Mesenchymal stem cell (in vitro differentiated cells and primary cell): ENCODE measurements at regions not wholly inside any gene's neighbourhood (a gene's known extent, or its start where the extent isn't known, plus 50 kb on each side); places are given as distances from the start of the nearest gene placed in this dataset.

Experiments used
- DNase-seq: peaks from one replicate; pipeline ENCODE4 v3.0.0-alpha.2; 2013
- H2AFZ ChIP-seq: one replicate; pipeline ENCODE4 v1.6.1; 2013; ENCODE audit warnings: low read depth, mild to moderate bottlenecking, control low read depth, inconsistent platforms, low read length, moderate library complexity
- H2AK5ac ChIP-seq: 2 replicates; pipeline ENCODE4 v1.6.1; 2013; ENCODE audit warnings: low read length, moderate library complexity, mild to moderate bottlenecking, inconsistent platforms; ENCODE audit not compliant: severe bottlenecking
- H2BK120ac ChIP-seq: one replicate; pipeline ENCODE4 v1.6.1; 2013; ENCODE audit warnings: low read depth, mild to moderate bottlenecking, inconsistent platforms, low read length, moderate library complexity
- H2BK12ac ChIP-seq, 2 experiments: one replicate each; pipeline ENCODE4 v1.6.1; 2013; ENCODE audit warnings: inconsistent platforms in 2 of 2, low read length in 2 of 2, mild to moderate bottlenecking in 2 of 2, moderate library complexity in 2 of 2, control low read depth in 1 of 2
- H2BK15ac ChIP-seq: one replicate; pipeline ENCODE4 v1.6.1; 2013; ENCODE audit warnings: mild to moderate bottlenecking, low read depth, inconsistent platforms; ENCODE audit not compliant: poor library complexity, severe bottlenecking
- H2BK5ac ChIP-seq: 2 replicates; pipeline ENCODE4 v1.6.1; 2013; ENCODE audit warnings: low read depth, mild to moderate bottlenecking, low read length, control low read depth, inconsistent platforms; ENCODE audit not compliant: poor library complexity, severe bottlenecking
- H3K14ac ChIP-seq, 2 experiments: one replicate each; pipeline ENCODE4 v1.6.1; 2013; ENCODE audit warnings: inconsistent platforms in 2 of 2, low read length in 2 of 2, control low read depth in 1 of 2, mild to moderate bottlenecking in 1 of 2, moderate library complexity in 1 of 2
- H3K18ac ChIP-seq, 2 experiments: one replicate each; pipeline ENCODE4 v1.6.1; 2013; ENCODE audit warnings: inconsistent platforms in 2 of 2, low read length in 2 of 2, control low read depth in 1 of 2, low read depth in 1 of 2, mild to moderate bottlenecking in 1 of 2
- H3K23ac ChIP-seq, 2 experiments: one replicate each; pipeline ENCODE4 v1.6.1; 2013; ENCODE audit warnings: inconsistent platforms in 2 of 2, low read length in 2 of 2, mild to moderate bottlenecking in 2 of 2, moderate library complexity in 2 of 2, control low read depth in 1 of 2
- H3K27ac ChIP-seq: 2 replicates; pipeline ENCODE4 v1.5.1; 2013; ENCODE audit warnings: mild to moderate bottlenecking, moderate library complexity, low read length, control low read depth, inconsistent platforms; ENCODE audit not compliant: poor library complexity, severe bottlenecking
- H3K27me3 ChIP-seq, 2 experiments: 2 replicates each; pipeline versions ENCODE4 v1.6.1 to v1.7.0; 2013; ENCODE audit warnings: low read length in 2 of 2, mild to moderate bottlenecking in 2 of 2, moderate library complexity in 2 of 2, control low read depth in 1 of 2, inconsistent platforms in 1 of 2; ENCODE audit not compliant: control insufficient read depth in 1 of 2, insufficient read depth in 1 of 2
- H3K36me3 ChIP-seq, 2 experiments: 2 replicates each; pipeline versions ENCODE4 v1.6.1 to v1.7.0; 2013; ENCODE audit warnings: low read length in 2 of 2, control low read depth in 1 of 2, inconsistent platforms in 1 of 2, low read depth in 1 of 2, mild to moderate bottlenecking in 1 of 2; ENCODE audit not compliant: insufficient read depth in 2 of 2, control insufficient read depth in 1 of 2
- H3K4ac ChIP-seq, 2 experiments: one replicate each; pipeline ENCODE4 v1.6.1; 2013; ENCODE audit warnings: inconsistent platforms in 2 of 2, low read length in 2 of 2, mild to moderate bottlenecking in 2 of 2, moderate library complexity in 2 of 2, control low read depth in 1 of 2, low read depth in 1 of 2
- H3K4me1 ChIP-seq: 2 replicates; pipeline ENCODE4 v1.6.1; 2013; ENCODE audit warnings: low read depth, low read length, control low read depth; ENCODE audit not compliant: control insufficient read depth, insufficient read depth
- H3K4me2 ChIP-seq: 2 replicates; pipeline ENCODE4 v1.6.1; 2013; ENCODE audit warnings: low read length, mild to moderate bottlenecking, inconsistent platforms; ENCODE audit not compliant: poor library complexity, severe bottlenecking
- H3K4me3 ChIP-seq, 2 experiments: 2 replicates each; pipeline versions ENCODE4 v1.5.1 to v1.7.0; 2013; ENCODE audit warnings: low read length in 2 of 2, mild to moderate bottlenecking in 2 of 2, control low read depth in 1 of 2, low read depth in 1 of 2; ENCODE audit not compliant: insufficient read depth in 1 of 2
- H3K79me1 ChIP-seq: replicated peaks from 2 replicates; pipeline ENCODE4 v1.6.1; 2013; ENCODE audit warnings: mild to moderate bottlenecking, control low read depth, low read length, inconsistent platforms; ENCODE audit not compliant: poor library complexity, severe bottlenecking
- H3K9ac ChIP-seq: 2 replicates; pipeline ENCODE4 v1.7.0; 2013; ENCODE audit warnings: mild to moderate bottlenecking, low read length, moderate library complexity
- H3K9me3 ChIP-seq: 2 replicates; pipeline ENCODE4 v1.7.0; 2013; ENCODE audit warnings: mild to moderate bottlenecking, low read length; ENCODE audit not compliant: control insufficient read depth
- H4K8ac ChIP-seq: one replicate; pipeline ENCODE4 v1.6.1; 2013; ENCODE audit warnings: inconsistent platforms, mild to moderate bottlenecking, low read length, moderate library complexity
- H4K91ac ChIP-seq: one replicate; pipeline ENCODE4 v1.6.1; 2013; ENCODE audit warnings: mild to moderate bottlenecking, low read length, inconsistent platforms
- WGBS: methylation state at CpG from one replicate; pipeline ENCODE4 v1.1.7; 2013; ENCODE audit warnings: mixed read lengths; 5-methylcytosine and 5-hydroxymethylcytosine counted together

GRCh38 chrX:127552571-127552970 lies 499.6 kb downstream of the ACTRT1 start:
- Histone ChIP-seq H2BK5ac (no peak overlapping the region), H3K27me3 (no peaks in the 10 kb centered on the region), H2BK15ac (no peak overlapping the region), H3K23ac (no peak overlapping the region), H3K4me3 (no peak overlapping the region), H3K18ac (no peak overlapping the region), H3K4me2 (no peak overlapping the region), H2AK5ac (no peak overlapping the region), H4K91ac (no peak overlapping the region), H3K4ac (no peak overlapping the region), H3K9me3 (no peaks in the 10 kb centered on the region), H3K9ac (no peak overlapping the region), H3K79me1 (no peaks in the 10 kb centered on the region), H3K36me3 (no peaks in the 10 kb centered on the region), H2BK12ac (no peak overlapping the region), H2AFZ (no peak overlapping the region), H2BK120ac (no peak overlapping the region), H4K8ac (no peak overlapping the region), H3K4me1 (no peaks in the 10 kb centered on the region), H3K27ac (no peak overlapping the region), H3K14ac (no peak overlapping the region)
- DNase-seq = no peak
- WGBS = 50% methylated on average over 2 of the region's 3 CpGs

GRCh38 chrX:127519323-127519722 lies 532.9 kb downstream of the ACTRT1 start:
- H3K4me2 ChIP-seq = no peak overlapping the region
- DNase-seq = no peak
- H2BK12ac ChIP-seq = no peak overlapping the region
- no peak overlapping the region for H3K4me3 ChIP-seq
- H3K18ac ChIP-seq = no peak overlapping the region
- no peaks in the 10 kb centered on the region for H3K27me3 ChIP-seq
- H3K4ac ChIP-seq = no peak overlapping the region
- no peak overlapping the region for H3K14ac ChIP-seq
- no peak overlapping the region for H2BK120ac ChIP-seq
- H4K8ac ChIP-seq = no peak overlapping the region
- peaks cover 16% of the 10 kb centered on the region for H3K9me3 ChIP-seq
- H2AK5ac ChIP-seq = no peak overlapping the region
- H3K23ac ChIP-seq = no peak overlapping the region
- no peaks in the 10 kb centered on the region for H3K79me1 ChIP-seq
- no peak overlapping the region for H4K91ac ChIP-seq
- H3K36me3 ChIP-seq = no peaks in the 10 kb centered on the region
- H2BK5ac ChIP-seq = no peak overlapping the region
- no peak overlapping the region for H3K27ac ChIP-seq
- H2BK15ac ChIP-seq = no peak overlapping the region
- 83% methylated on average over 3 of the region's 4 CpGs for WGBS
- H3K9ac ChIP-seq = no peak overlapping the region
- H2AFZ ChIP-seq = no peak overlapping the region
- no peaks in the 10 kb centered on the region for H3K4me1 ChIP-seq

- no peaks in the 10 kb centered on the region for H3K27me3 ChIP-seq
- no peak overlapping the region for H3K9ac ChIP-seq
- H2BK120ac ChIP-seq = no peak overlapping the region
- no peak overlapping the region for H3K4me2 ChIP-seq
- H2BK12ac ChIP-seq = no peak overlapping the region
- no peaks in the 10 kb centered on the region for H3K79me1 ChIP-seq
- no peak overlapping the region for H4K8ac ChIP-seq
- H4K91ac ChIP-seq = no peak overlapping the region
- no peak for DNase-seq
- no peak overlapping the region for H2AFZ ChIP-seq
- no peak overlapping the region for H2AK5ac ChIP-seq
- no peak overlapping the region for H3K27ac ChIP-seq
- H3K4me1 ChIP-seq = no peaks in the 10 kb centered on the region
- no peaks in the 10 kb centered on the region for H3K36me3 ChIP-seq
- WGBS = 88% methylated on average over 1 of the region's 1 CpG
- H2BK5ac ChIP-seq = no peak overlapping the region
- no peak overlapping the region for H3K14ac ChIP-seq
- H3K4me3 ChIP-seq = no peak overlapping the region
- H3K4ac ChIP-seq = no peak overlapping the region
- H3K18ac ChIP-seq = no peak overlapping the region
- no peak overlapping the region for H2BK15ac ChIP-seq
- H3K9me3 ChIP-seq = peaks cover 28% of the 10 kb centered on the region
- no peak overlapping the region for H3K23ac ChIP-seq
Measured at GRCh38 chrX:127490000-127490399, 562.2 kb downstream of the ACTRT1 start.

- Histone ChIP-seq H2BK120ac (no peak overlapping the region), H4K91ac (no peak overlapping the region), H2AK5ac (no peak overlapping the region), H4K8ac (no peak overlapping the region), H3K27me3 (no peaks in the 10 kb centered on the region), H3K9ac (no peak overlapping the region), H3K9me3 (no peaks in the 10 kb centered on the region), H3K18ac (no peak overlapping the region), H3K4me1 (no peaks in the 10 kb centered on the region), H2BK12ac (no peak overlapping the region), H3K23ac (no peak overlapping the region), H2BK5ac (no peak overlapping the region), H3K14ac (no peak overlapping the region), H3K79me1 (no peaks in the 10 kb centered on the region), H2BK15ac (no peak overlapping the region), H3K4ac (no peak overlapping the region), H3K4me2 (no peak overlapping the region), H3K4me3 (no peak overlapping the region), H3K36me3 (no peaks in the 10 kb centered on the region), H3K27ac (no peak overlapping the region), H2AFZ (no peak overlapping the region)
- no peak for DNase-seq
Measured at GRCh38 chrX:127466211-127466610, 586.0 kb downstream of the ACTRT1 start.
